GM18873 (cell line): ENCODE measurements at regions not wholly inside any gene's neighbourhood (a gene's known extent, or its start where the extent isn't known, plus 50 kb on each side); places are given as distances from the start of the nearest gene placed in this dataset.

Experiments used
- ATAC-seq: cut with Tn5 transposase; IDR thresholded peaks from one replicate; pipeline ENCODE4 v1.9.1; 2021; ENCODE audit warnings: mild to moderate bottlenecking, moderate library complexity, moderate number of reproducible peaks; ENCODE audit not compliant: unreplicated experiment, low FRiP score

GRCh38 chr14:24694680-24695079 lies 60.7 kb upstream of the GZMB start:
- ATAC-seq: no peak

DNA sequence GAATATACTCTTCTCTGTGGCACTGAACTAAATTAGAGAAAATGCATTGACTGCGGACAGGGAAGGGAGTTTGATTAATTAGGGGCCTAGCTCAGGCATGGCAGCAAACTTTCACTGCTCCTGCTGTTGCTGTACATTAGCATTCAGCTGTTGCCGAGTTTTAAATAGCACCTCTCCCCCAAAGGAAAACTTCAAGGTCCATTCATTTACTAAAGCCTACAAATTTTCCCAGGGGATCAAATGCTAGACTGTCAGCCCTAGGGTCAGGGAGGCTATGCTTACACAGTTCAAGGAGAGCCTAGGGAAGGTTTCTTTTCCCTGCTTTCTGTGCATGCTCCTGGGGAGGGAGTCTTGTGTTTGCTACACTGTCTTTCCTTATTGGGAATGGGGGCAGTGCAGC lies 60.0 kb upstream of the GZMB start:
- ATAC-seq: no peak

GRCh38 chr14:24693353-24693737 lies 59.4 kb upstream of the GZMB start:
- ATAC-seq: no peak

GRCh38 chr14:24692382-24693352 lies 58.7 kb upstream of the GZMB start:
- ATAC-seq: no peak

GRCh38 chr14:24690492-24690891 lies 56.5 kb upstream of the GZMB start:
- no peak for ATAC-seq

- ATAC-seq: no peak
These were observed 54.2 kb upstream of the GZMB start for GRCh38 chr14:24688030-24688658.
